Tongue (tissue), 2 donors: ENCODE measurements at regions not wholly inside any gene's neighbourhood (a gene's known extent, or its start where the extent isn't known, plus 50 kb on each side); places are given as distances from the start of the nearest gene placed in this dataset. TPM values are rescaled to one million over a fixed set of nuclear protein-coding genes. Genes with fewer than 3 reads are reported as not detected.
"Not testable (repeated sequence)": the region's sequence is repeated elsewhere in the genome, so short reads cannot be mapped to it uniquely, and the experiment has no call there.

Source experiments
- DNase-seq: peaks from one replicate; pipeline ENCODE4 v3.0.0-alpha.2; 2015
- small RNA-seq: library from RNA; depleted of rRNA; stranded (forward); fragments of <200 nt; gene quantifications from one replicate; pipeline ENCODE3, GENCODE V24; 2014; ENCODE audit warnings: low replicate concordance

- DNase-seq, result not testable (repeated sequence)
Measured at GRCh38 chr16:70014915-70015314, 63.8 kb downstream of the CLEC18A start.

- not testable (repeated sequence) for DNase-seq
Measured at GRCh38 chr16:70016751-70017150, 65.6 kb downstream of the CLEC18A start.

- DNase-seq, result peak; percentile 5
Measured at GRCh38 chr16:70018254-70018653, 67.1 kb downstream of the CLEC18A start.

GRCh38 chr16:70023207-70023606 is 72.1 kb downstream of the CLEC18A start:
- peak; percentile 8 for DNase-seq

GRCh38 chr16:70023956-70024355 is 72.8 kb downstream of the CLEC18A start:
- DNase-seq, result not testable (repeated sequence)

- peak; percentile 19 for DNase-seq
Measured at GRCh38 chr16:70026165-70026854, 75.2 kb downstream of the CLEC18A start.

GRCh38 chr16:70032906-70033305 is 81.2 kb upstream of the PDPR start:
- DNase-seq, result not testable (repeated sequence)

- not testable (repeated sequence) for DNase-seq
Measured at GRCh38 chr16:70037913-70038312, 76.2 kb upstream of the PDPR start.

GRCh38 chr16:70040554-70040953 is 73.6 kb upstream of the PDPR start:
- not testable (repeated sequence) for DNase-seq

GRCh38 chr16:70043538-70044067 is 70.5 kb upstream of the PDPR start:
- DNase-seq, result not testable (repeated sequence)

GRCh38 chr16:70046560-70046959 is 67.6 kb upstream of the PDPR start:
- not testable (repeated sequence) for DNase-seq

GRCh38 chr16:70048083-70048482 is 66.0 kb upstream of the PDPR start:
- DNase-seq, result not testable (repeated sequence)

GRCh38 chr16:70058056-70058455 is 56.1 kb upstream of the PDPR start:
- DNase-seq, result not testable (repeated sequence)

- not testable (repeated sequence) for DNase-seq
Measured at GRCh38 chr16:70059429-70059828, 54.7 kb upstream of the PDPR start.

- DNase-seq, result not testable (repeated sequence)
Measured at GRCh38 chr16:70060521-70061027, 53.6 kb upstream of the PDPR start.

GRCh38 chr16:70061671-70062218 is 52.4 kb upstream of the PDPR start:
- DNase-seq, result not testable (repeated sequence)

GRCh38 chr16:70062947-70063346 is 51.2 kb upstream of the PDPR start:
- DNase-seq, result not testable (repeated sequence)

Small RNAs in the stretch of these regions (small RNA-seq; reads per million reads assigned to genes)
- gene MIR1972-2, result not detected
